Loucy (cell line): ENCODE measurements at regions not wholly inside any gene's neighbourhood (a gene's known extent, or its start where the extent isn't known, plus 50 kb on each side); places are given as distances from the start of the nearest gene placed in this dataset.

Experiments used
- EZH2phosphoT487 ChIP-seq: fragments of 200-600 bp; IDR thresholded peaks from 2 replicates; pipeline ENCODE4 v1.6.1; 2018; ENCODE audit warnings: antibody characterized with exemption, mild to moderate bottlenecking, moderate library complexity, borderline replicate concordance
- TF ChIP-seq, protein P1 (sequence below): fragments of 200-600 bp; sonication (generic); conservative IDR thresholded peaks from 2 replicates; pipeline ENCODE4 v1.5.1; 2014; ENCODE audit warnings: mild to moderate bottlenecking, antibody characterized with exemption, low read length

DNA sequence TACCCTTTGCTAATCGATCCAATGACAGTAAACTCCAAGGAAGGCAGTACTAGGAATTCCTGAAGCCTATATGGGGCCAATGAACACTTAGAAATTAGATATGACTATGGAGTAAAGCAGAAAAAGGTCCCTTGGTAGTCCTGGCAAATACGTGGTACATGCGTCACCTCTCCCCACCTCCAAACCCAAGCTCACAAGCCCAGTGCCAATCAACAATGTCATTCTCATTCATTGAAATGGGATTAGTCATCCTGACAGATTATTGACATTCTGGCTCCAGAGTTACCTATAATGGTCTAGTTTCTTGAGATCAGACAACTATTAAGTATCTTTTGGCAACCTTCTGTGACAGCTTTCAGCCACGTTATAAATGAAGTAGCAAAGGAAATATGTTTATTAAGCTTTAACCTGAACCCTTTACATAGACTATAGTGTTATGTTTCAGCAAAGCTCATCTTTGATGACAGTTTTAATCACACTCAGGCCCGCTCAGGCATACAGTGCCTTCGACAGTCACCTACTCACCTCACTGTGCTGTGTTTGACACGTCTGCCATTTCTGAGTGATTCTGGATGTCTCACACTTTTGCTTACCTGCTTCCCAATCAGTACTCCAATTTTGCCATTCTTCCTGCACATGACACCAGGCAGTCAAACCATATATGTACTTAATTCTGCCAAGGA lies 69.6 kb upstream of the ADO start:
- TF ChIP-seq, protein P1, sequence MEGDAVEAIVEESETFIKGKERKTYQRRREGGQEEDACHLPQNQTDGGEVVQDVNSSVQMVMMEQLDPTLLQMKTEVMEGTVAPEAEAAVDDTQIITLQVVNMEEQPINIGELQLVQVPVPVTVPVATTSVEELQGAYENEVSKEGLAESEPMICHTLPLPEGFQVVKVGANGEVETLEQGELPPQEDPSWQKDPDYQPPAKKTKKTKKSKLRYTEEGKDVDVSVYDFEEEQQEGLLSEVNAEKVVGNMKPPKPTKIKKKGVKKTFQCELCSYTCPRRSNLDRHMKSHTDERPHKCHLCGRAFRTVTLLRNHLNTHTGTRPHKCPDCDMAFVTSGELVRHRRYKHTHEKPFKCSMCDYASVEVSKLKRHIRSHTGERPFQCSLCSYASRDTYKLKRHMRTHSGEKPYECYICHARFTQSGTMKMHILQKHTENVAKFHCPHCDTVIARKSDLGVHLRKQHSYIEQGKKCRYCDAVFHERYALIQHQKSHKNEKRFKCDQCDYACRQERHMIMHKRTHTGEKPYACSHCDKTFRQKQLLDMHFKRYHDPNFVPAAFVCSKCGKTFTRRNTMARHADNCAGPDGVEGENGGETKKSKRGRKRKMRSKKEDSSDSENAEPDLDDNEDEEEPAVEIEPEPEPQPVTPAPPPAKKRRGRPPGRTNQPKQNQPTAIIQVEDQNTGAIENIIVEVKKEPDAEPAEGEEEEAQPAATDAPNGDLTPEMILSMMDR, result no peak
- TF ChIP-seq EZH2phosphoT487, result no peak
